Gastrocnemius medialis (tissue), 4 donors: ENCODE measurements at regions not wholly inside any gene's neighbourhood (a gene's known extent, or its start where the extent isn't known, plus 50 kb on each side); places are given as distances from the start of the nearest gene placed in this dataset.

Experiments used
- ATAC-seq, 2 donors: fragments of 150-250 bp; one replicate each; pipeline ENCODE4 v1.9.1; 2016
- DNase-seq, 2 donors: peaks; one replicate each; pipeline ENCODE4 v3.0.0-alpha.2; 2019
- H3K27ac ChIP-seq, 4 donors: fragments of 200-600 bp; sonication (generic); 1 replicate in 1 of 4; 2 replicates in 3 of 4; pipeline ENCODE4 v1.5.1; 2016 to 2018; ENCODE audit warnings: mild to moderate bottlenecking in 2 of 4, moderate library complexity in 1 of 4
- H3K27me3 ChIP-seq, 3 donors: fragments of 200-600 bp; sonication (generic) in 2 of 3; 1 replicate in 1 of 3; 2 replicates in 2 of 3; pipeline versions ENCODE4 v1.5.1 to v1.6.0; 2016 to 2019; ENCODE audit warnings: mild to moderate bottlenecking in 1 of 3, moderate library complexity in 1 of 3
- H3K36me3 ChIP-seq, 2 donors: fragments of 200-600 bp; sonication (generic) in 1 of 2; one replicate each; pipeline ENCODE4 v1.5.1; 2017 to 2018
- H3K4me1 ChIP-seq, 2 donors: fragments of 200-600 bp; sonication (generic) in 1 of 2; one replicate each; pipeline ENCODE4 v1.5.1; 2016 to 2017; ENCODE audit warnings: mild to moderate bottlenecking in 2 of 2
- H3K4me3 ChIP-seq, 4 donors: fragments of 200-600 bp; sonication (generic) in 3 of 4; 1 replicate in 1 of 4; 2 replicates in 3 of 4; pipeline ENCODE4 v1.5.1; 2016 to 2019; ENCODE audit warnings: mild to moderate bottlenecking in 2 of 4
- H3K9me3 ChIP-seq, 3 donors: fragments of 200-600 bp; sonication (generic) in 2 of 3; 1 replicate in 1 of 3; 2 replicates in 2 of 3; pipeline ENCODE4 v1.5.1; 2016 to 2019
- CTCF ChIP-seq, 5 experiments: fragments of 450-650 bp in 3 of 5; fragments of 200-600 bp in 2 of 5; sonication (generic) in 2 of 5; IDR thresholded peaks in 4 of 5; conservative IDR thresholded peaks in 1 of 5; 1 replicate in 4 of 5; 2 replicates in 1 of 5; pipeline ENCODE4 v1.5.1; 2016 to 2019; ENCODE audit warnings: antibody characterized with exemption in 5 of 5, mild to moderate bottlenecking in 3 of 5, moderate library complexity in 3 of 5
- POLR2A ChIP-seq, 2 donors: fragments of 450-650 bp; IDR thresholded peaks; one replicate each; pipeline ENCODE4 v1.6.1; 2017; ENCODE audit warnings: antibody characterized with exemption in 2 of 2, mild to moderate bottlenecking in 2 of 2, moderate library complexity in 2 of 2
- in situ Hi-C, 4 donors: fragments of 200-750 bp; cut with MboI; loops; one replicate each; pipeline versions ENCODE4 v1.15.0 to v1.8.0; 2017; ENCODE audit warnings: low sequenced_read_pairs in 4 of 4
- intact Hi-C: fragments of 100-400 bp; cut with DNase I; formaldehyde crosslinking; loops from one replicate; pipeline ENCODE4 v1.15.1; 2023; ENCODE audit warnings: low total_unique reads

GRCh38 chr5:99109894-99110293 is 181.1 kb upstream of the CHD1 start:
- in situ Hi-C loops (no loop called here), intact Hi-C loops (no loop called here)
- H3K27ac ChIP-seq, result no peak overlapping the region
- H3K36me3 ChIP-seq, result no peaks in the 10 kb centered on the region
- no peak overlapping the region for H3K4me3 ChIP-seq
- H3K9me3 ChIP-seq, result no peaks in the 10 kb centered on the region
- DNase-seq (no peak), ATAC-seq (no peak)
- TF ChIP-seq POLR2A (IDR thresholded peaks at IDR 0.05) (no peak), CTCF (IDR thresholded peaks at IDR 0.05 in 4 of 5, conservative IDR thresholded peaks at IDR 0.05 in 1 of 5) (no peak)
- no peaks in the 10 kb centered on the region for H3K27me3 ChIP-seq
- no peaks in the 10 kb centered on the region for H3K4me1 ChIP-seq

- in situ Hi-C loops, result no loop called here
- H3K4me1 ChIP-seq, result no peaks in the 10 kb centered on the region
- intact Hi-C loops, result no loop called here
- H3K27me3 ChIP-seq, result no peaks in the 10 kb centered on the region
- no peaks in the 10 kb centered on the region for H3K36me3 ChIP-seq
- TF ChIP-seq CTCF (IDR thresholded peaks at IDR 0.05 in 4 of 5, conservative IDR thresholded peaks at IDR 0.05 in 1 of 5) (no peak), POLR2A (IDR thresholded peaks at IDR 0.05) (no peak)
- H3K4me3 ChIP-seq, result no peak overlapping the region
- H3K27ac ChIP-seq, result no peak overlapping the region
- ATAC-seq (no peak), DNase-seq (no peak)
- no peaks in the 10 kb centered on the region for H3K9me3 ChIP-seq
Observed at GRCh38 chr5:99105216-99105615, 176.4 kb upstream of the CHD1 start.

- no peak overlapping the region for H3K27ac ChIP-seq
- in situ Hi-C loops, result no loop called here
- no peak overlapping the region for H3K4me3 ChIP-seq
- intact Hi-C loops, result no loop called here
- H3K9me3 ChIP-seq, result no peaks in the 10 kb centered on the region
- DNase-seq (no peak), ATAC-seq (no peak)
- no peaks in the 10 kb centered on the region for H3K4me1 ChIP-seq
- TF ChIP-seq CTCF (IDR thresholded peaks at IDR 0.05 in 4 of 5, conservative IDR thresholded peaks at IDR 0.05 in 1 of 5), result peak; percentile 19 to 58 (median 28)
- TF ChIP-seq POLR2A (IDR thresholded peaks at IDR 0.05), result no peak
- H3K36me3 ChIP-seq, result no peaks in the 10 kb centered on the region
- H3K27me3 ChIP-seq, result no peaks in the 10 kb centered on the region
Observed at GRCh38 chr5:99104538-99105132, 175.8 kb upstream of the CHD1 start.

GRCh38 chr5:99102073-99102697 is 173.4 kb upstream of the CHD1 start:
- Histone ChIP-seq H3K4me3 (no peak overlapping the region), H3K27me3 (no peaks in the 10 kb centered on the region), H3K27ac (no peak overlapping the region), H3K9me3 (no peaks in the 10 kb centered on the region), H3K4me1 (no peaks in the 10 kb centered on the region), H3K36me3 (no peaks in the 10 kb centered on the region)
- DNase-seq (no peak), ATAC-seq (no peak)
- in situ Hi-C loops, result no loop called here
- TF ChIP-seq CTCF (IDR thresholded peaks at IDR 0.05 in 4 of 5, conservative IDR thresholded peaks at IDR 0.05 in 1 of 5) (no peak), POLR2A (IDR thresholded peaks at IDR 0.05) (no peak)
- intact Hi-C loops, result no loop called here

DNA sequence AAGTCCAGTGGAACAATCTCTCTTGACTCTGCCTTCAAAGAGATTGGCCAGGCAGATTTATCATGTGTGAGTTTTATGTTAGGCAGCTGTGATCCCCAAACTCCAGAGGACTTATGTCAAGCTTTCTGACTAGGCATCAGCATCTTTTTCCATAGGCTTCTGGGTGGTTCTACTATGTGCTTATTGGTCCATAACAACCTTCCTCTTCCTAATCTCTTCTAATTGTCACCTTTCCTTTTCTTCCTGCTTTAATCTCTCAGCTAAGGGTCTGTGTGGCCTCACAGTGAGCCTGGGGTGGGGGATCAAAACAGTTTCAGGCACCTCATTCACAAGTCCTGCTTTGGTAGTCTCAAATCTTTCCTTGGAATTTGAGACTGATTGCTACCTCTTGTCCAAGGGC is 170.9 kb upstream of the CHD1 start:
- Histone ChIP-seq H3K27ac (no peak overlapping the region), H3K9me3 (no peaks in the 10 kb centered on the region), H3K4me3 (no peak overlapping the region), H3K4me1 (no peaks in the 10 kb centered on the region), H3K27me3 (no peaks in the 10 kb centered on the region), H3K36me3 (no peaks in the 10 kb centered on the region)
- ATAC-seq (no peak), DNase-seq (no peak)
- intact Hi-C loops, result no loop called here
- in situ Hi-C loops, result no loop called here
- TF ChIP-seq CTCF (IDR thresholded peaks at IDR 0.05 in 4 of 5, conservative IDR thresholded peaks at IDR 0.05 in 1 of 5) (no peak), POLR2A (IDR thresholded peaks at IDR 0.05) (no peak)
